ENCODE measurements at regions not wholly inside any gene's neighbourhood (a gene's known extent, or its start where the extent isn't known, plus 50 kb on each side); places are given as distances from the start of the nearest gene placed in this dataset.

DNA sequence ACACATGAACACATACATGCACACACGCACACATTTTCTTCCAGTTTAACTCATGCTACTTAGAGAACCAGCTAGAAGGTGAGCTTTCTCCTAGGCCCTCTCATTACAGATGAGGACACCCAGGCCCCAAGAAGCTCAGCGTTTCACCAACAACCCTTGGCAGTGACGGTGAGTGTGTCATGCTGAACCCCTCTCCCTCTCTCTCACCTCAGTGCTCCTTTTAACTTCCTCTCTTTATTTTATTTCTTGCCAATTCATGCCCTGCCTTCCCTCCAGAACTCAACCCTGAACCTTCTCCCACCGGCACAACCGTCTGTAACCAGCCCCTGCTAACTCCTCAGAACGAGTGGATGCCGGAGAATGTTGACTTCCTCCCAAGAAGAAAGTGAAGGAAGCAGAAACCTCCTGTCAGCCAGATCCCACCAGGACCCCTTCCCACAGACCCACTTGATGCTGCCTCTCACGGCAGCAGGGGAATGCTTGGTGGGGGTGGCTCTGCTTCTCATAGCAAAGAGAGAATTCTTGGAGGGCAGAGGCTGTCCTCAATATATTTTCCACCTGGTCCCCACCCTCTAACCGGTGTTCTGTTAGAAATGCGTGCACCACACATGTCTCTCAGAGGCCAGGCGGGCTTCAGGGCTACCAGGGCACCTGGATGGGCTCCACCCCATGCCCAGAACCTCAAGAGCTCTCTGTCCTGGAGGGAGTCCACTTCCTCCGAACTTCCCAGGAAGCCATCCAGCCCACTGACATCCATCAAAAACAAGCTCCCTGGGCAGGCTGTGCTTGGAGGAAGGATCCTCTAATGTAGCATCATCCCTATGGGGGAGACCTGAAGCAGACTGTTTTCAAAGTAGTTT, 134.0 kb downstream of the TOMM20 start:
- TF ChIP-seq POLR2A (IDR thresholded peaks at IDR 0.05; ENCODE audit: low read length) = no peak
- no peak for TF ChIP-seq GATA1 (IDR thresholded peaks at IDR 0.05; ENCODE audit: low read depth, low read length)
